Immature natural killer cell (primary cell): ENCODE measurements at regions not wholly inside any gene's neighbourhood (a gene's known extent, or its start where the extent isn't known, plus 50 kb on each side); places are given as distances from the start of the nearest gene placed in this dataset.

Source experiments
- DNase-seq, 3 donors: peaks; one replicate each; pipeline ENCODE4 v3.0.0; 2022; ENCODE audit warnings: mixed read lengths in 1 of 3
- H3K27ac Mint-ChIP-seq, 6 donors: one replicate each; pipeline ENCODE4 v1.8.0; 2020; ENCODE audit warnings: mixed read lengths in 6 of 6, mild to moderate bottlenecking in 5 of 6, inconsistent platforms in 4 of 6, moderate library complexity in 3 of 6
- H3K27me3 Mint-ChIP-seq, 3 donors: one replicate each; pipeline ENCODE4 v1.8.0; 2020 to 2021; ENCODE audit warnings: low read depth in 3 of 3, mild to moderate bottlenecking in 3 of 3, mixed read lengths in 3 of 3, moderate library complexity in 3 of 3, inconsistent platforms in 1 of 3
- H3K36me3 Mint-ChIP-seq, 3 donors: one replicate each; pipeline ENCODE4 v1.8.0; 2020; ENCODE audit warnings: mixed read lengths in 3 of 3, inconsistent platforms in 2 of 3, mild to moderate bottlenecking in 2 of 3
- H3K4me1 Mint-ChIP-seq, 2 donors: one replicate each; pipeline ENCODE4 v1.8.0; 2020; ENCODE audit warnings: inconsistent platforms in 2 of 2, mild to moderate bottlenecking in 2 of 2, mixed read lengths in 2 of 2, moderate library complexity in 1 of 2
- H3K4me3 Mint-ChIP-seq, 5 donors: one replicate each; pipeline ENCODE4 v1.8.0; 2020; ENCODE audit warnings: mild to moderate bottlenecking in 5 of 5, mixed read lengths in 5 of 5, inconsistent platforms in 3 of 5, moderate library complexity in 3 of 5
- H3K9me3 Mint-ChIP-seq, 6 donors: one replicate each; pipeline ENCODE4 v1.8.0; 2020; ENCODE audit warnings: mild to moderate bottlenecking in 6 of 6, mixed read lengths in 6 of 6, inconsistent platforms in 4 of 6, moderate library complexity in 3 of 6

DNA sequence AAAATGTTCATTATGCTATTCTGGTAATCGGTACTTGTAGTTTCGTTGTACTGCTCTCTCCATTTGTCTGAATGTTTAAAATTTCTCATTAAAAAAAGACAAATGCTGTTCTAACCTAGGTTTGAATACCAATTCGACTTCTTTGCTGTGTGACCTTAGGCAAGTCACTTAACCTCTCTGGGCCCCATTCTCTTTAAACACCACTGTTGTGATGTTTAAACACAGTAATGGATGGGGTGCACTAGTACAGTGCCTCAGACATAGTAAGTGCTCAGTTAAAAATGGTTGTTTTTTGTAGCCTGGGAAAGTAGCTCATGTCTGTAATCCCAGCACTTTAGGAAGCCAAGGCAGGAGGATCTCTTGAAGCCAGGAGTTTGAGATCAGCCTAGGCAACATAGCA, 138.5 kb downstream of the MRPL14 start:
- H3K36me3 Mint-ChIP-seq, result no peaks in the 10 kb centered on the region
- no peaks in the 10 kb centered on the region for H3K9me3 Mint-ChIP-seq
- no peak for DNase-seq
- H3K27ac Mint-ChIP-seq, result no peak overlapping the region
- no peak overlapping the region for H3K4me3 Mint-ChIP-seq
- peaks cover 2 to 8% of the 10 kb centered on the region in 2 donors for H3K4me1 Mint-ChIP-seq
- peaks cover 0 to 3% (median 2%) of the 10 kb centered on the region in 3 donors for H3K27me3 Mint-ChIP-seq

- Mint-ChIP-seq H3K4me1 (peaks cover 2 to 8% of the 10 kb centered on the region in 2 donors), H3K27me3 (peaks cover 0 to 5% (median 4%) of the 10 kb centered on the region in 3 donors), H3K27ac (no peak overlapping the region), H3K36me3 (no peaks in the 10 kb centered on the region), H3K4me3 (no peak overlapping the region), H3K9me3 (no peaks in the 10 kb centered on the region)
- DNase-seq, result no peak
Observed at GRCh38 chr6:43987838-43988439, 139.3 kb downstream of the MRPL14 start.

DNA sequence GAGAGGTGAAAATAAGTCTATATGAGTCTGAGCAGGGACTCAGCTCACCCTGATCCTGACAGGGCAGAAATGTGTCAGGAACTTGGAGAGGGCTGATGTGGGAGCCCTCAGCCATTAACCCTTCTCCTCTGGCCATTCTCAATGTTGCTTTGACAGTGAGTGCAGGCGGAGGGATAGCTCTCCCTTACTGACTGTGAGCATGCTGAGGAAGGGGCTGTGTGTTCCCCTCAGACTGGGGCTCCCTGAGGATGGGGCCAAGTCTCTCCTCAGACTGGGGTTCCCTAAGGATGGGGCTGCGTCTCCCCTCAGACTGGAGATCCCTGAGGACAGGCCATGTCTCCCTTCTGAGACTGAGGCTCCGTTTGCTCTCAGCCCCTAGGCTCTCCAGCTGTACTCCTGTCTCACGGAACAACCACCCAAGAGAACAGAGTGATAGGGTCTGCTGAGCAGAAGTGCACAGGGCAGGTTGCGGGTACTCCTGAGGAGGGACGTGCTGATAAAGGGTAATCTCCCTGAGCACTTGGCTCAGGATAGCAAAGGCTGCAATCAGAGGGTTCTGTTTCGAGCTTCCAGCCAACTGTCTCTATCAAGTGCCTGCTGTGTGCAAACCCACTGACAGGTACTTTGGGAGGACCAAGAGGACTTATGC, 141.0 kb downstream of the MRPL14 start:
- H3K27me3 Mint-ChIP-seq, result peaks cover 0 to 5% (median 4%) of the 10 kb centered on the region in 3 donors
- H3K4me1 Mint-ChIP-seq, result no peaks in the 10 kb centered on the region
- no peaks in the 10 kb centered on the region for H3K36me3 Mint-ChIP-seq
- no peak overlapping the region for H3K4me3 Mint-ChIP-seq
- no peaks in the 10 kb centered on the region for H3K9me3 Mint-ChIP-seq
- no peak overlapping the region for H3K27ac Mint-ChIP-seq
- DNase-seq, result no peak

DNA sequence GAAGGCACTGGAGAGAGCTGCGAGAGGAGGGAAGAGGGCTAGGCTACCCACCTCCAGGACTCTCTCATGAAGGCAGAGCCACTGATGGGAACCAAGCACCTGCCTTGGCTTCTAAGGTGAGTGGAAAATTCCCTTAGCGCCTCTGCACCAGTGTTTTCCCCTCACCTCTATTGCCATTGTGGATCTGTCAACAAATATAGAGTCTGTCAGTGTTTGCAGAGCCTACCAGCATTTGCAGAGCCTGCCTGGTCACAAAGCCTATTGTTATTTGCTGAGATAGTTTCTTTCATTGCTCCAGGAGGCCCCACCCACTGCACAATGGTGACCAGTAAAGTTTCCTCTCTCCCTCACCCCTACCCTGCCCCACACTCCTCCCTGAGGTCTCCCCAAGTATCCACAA, 141.9 kb downstream of the MRPL14 start:
- H3K27ac Mint-ChIP-seq, result no peak overlapping the region
- peaks cover 0 to 5% (median 4%) of the 10 kb centered on the region in 3 donors for H3K27me3 Mint-ChIP-seq
- no peaks in the 10 kb centered on the region for H3K9me3 Mint-ChIP-seq
- H3K36me3 Mint-ChIP-seq, result no peaks in the 10 kb centered on the region
- H3K4me1 Mint-ChIP-seq, result no peaks in the 10 kb centered on the region
- no peak overlapping the region for H3K4me3 Mint-ChIP-seq
- DNase-seq, result no peak

DNA sequence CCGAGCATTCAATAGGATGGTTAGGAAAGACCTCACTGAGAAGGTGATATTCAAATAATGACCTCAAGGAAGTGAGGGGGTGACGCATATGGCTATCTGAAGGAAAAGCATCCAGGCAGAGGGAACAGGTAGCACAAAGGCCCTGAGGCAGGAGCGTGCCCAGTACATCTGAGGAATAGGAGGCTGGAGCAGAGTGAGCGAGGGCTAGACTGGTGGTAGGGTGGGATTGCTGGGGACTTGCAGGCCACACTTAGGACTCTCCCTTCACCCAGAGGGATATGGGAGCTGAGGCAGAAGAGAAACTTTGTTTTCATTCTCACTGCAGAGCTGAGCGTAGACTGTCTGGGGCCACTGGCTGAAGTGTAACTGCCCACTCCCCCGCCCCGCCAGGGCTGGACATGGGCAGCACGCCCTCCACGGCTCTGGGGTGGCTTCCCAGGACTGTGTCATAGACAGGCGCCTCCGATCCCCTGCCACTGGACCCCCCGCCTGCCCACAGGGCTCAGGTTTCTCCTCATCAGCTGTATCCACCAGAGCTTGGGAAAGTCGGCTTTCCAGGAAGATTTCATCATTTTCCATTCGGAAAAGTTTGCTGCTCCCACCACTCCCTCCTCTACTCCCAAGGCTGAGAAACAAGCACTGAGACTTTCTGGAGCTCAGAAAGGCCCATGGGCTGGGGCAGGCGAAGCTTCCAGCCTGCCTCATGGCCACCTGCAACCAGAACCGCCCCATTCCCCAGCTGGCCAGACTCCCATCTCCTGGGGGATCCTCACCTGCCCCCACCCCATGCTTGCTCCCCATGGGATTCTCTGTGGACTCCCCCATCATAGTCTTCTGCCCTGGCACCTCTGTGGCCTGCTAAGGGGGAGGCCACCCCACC, 142.6 kb downstream of the MRPL14 start:
- no peak overlapping the region for H3K4me3 Mint-ChIP-seq
- H3K9me3 Mint-ChIP-seq, result no peaks in the 10 kb centered on the region
- DNase-seq, result no peak
- peaks cover 0 to 5% (median 4%) of the 10 kb centered on the region in 3 donors for H3K27me3 Mint-ChIP-seq
- no peaks in the 10 kb centered on the region for H3K36me3 Mint-ChIP-seq
- H3K27ac Mint-ChIP-seq, result no peak overlapping the region
- no peaks in the 10 kb centered on the region for H3K4me1 Mint-ChIP-seq

- Mint-ChIP-seq H3K4me1 (no peaks in the 10 kb centered on the region), H3K27ac (no peak overlapping the region), H3K36me3 (no peaks in the 10 kb centered on the region), H3K27me3 (peaks cover 0 to 6% (median 3%) of the 10 kb centered on the region in 3 donors), H3K4me3 (no peak overlapping the region), H3K9me3 (no peaks in the 10 kb centered on the region)
- DNase-seq, result no peak
Observed at GRCh38 chr6:43983632-43984031, 143.6 kb downstream of the MRPL14 start.

GRCh38 chr6:43983191-43983590, 144.1 kb downstream of the MRPL14 start:
- Mint-ChIP-seq H3K36me3 (no peaks in the 10 kb centered on the region), H3K4me1 (peaks cover 3 to 4% of the 10 kb centered on the region in 2 donors), H3K27ac (no peak overlapping the region), H3K4me3 (no peak overlapping the region), H3K9me3 (no peaks in the 10 kb centered on the region), H3K27me3 (peaks cover 0 to 8% (median 7%) of the 10 kb centered on the region in 3 donors)
- DNase-seq, result no peak

GRCh38 chr6:43982084-43982625, 145.1 kb downstream of the MRPL14 start:
- Mint-ChIP-seq H3K27me3 (peaks cover 2 to 9% (median 7%) of the 10 kb centered on the region in 3 donors), H3K27ac (no peak overlapping the region), H3K4me3 (no peak overlapping the region), H3K36me3 (no peaks in the 10 kb centered on the region), H3K9me3 (no peaks in the 10 kb centered on the region), H3K4me1 (peaks cover 11 to 15% of the 10 kb centered on the region in 2 donors)
- DNase-seq, result no peak

DNA sequence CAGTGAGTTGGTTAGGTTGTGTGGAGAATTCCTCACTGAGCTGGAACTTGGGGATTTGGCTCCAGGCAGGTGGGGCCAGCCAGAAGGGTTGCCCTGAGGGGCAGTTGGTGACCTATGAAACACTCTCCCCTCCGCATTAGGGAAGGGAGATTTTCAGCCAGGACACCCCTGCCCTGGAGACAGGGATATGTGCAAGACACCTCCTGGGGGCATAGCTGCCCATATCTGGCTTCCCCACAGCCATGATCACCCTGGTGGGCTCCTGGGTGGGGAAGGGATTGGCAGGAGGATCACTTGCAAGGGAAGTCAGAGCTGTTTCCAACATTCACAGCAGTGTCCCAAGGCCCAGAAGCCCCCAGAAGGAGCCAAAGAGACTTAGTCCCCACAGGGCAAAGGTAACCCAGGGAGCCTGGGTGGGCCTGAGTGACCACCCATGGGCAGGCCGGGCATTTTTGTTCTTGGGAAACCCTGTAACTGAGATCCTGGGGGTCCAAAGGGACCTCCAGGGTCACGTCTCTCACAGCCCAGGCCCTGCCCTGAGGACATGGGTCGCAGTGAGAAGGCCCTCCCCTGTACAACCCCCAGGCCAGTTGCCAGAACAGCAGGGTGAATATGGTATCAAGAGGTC, 145.8 kb downstream of the MRPL14 start:
- no peak overlapping the region for H3K27ac Mint-ChIP-seq
- H3K4me1 Mint-ChIP-seq, result peaks cover 13 to 16% of the 10 kb centered on the region in 2 donors
- no peak for DNase-seq
- H3K9me3 Mint-ChIP-seq, result no peaks in the 10 kb centered on the region
- H3K27me3 Mint-ChIP-seq, result peaks cover 4 to 10% (median 9%) of the 10 kb centered on the region in 3 donors
- H3K36me3 Mint-ChIP-seq, result no peaks in the 10 kb centered on the region
- no peak overlapping the region for H3K4me3 Mint-ChIP-seq

- Mint-ChIP-seq H3K27me3 (peaks cover 8 to 11% (median 8%) of the 10 kb centered on the region in 3 donors), H3K9me3 (no peaks in the 10 kb centered on the region), H3K4me3 (no peak overlapping the region), H3K27ac (no peak overlapping the region), H3K36me3 (no peaks in the 10 kb centered on the region), H3K4me1 (peaks cover 13 to 16% of the 10 kb centered on the region in 2 donors)
- no peak for DNase-seq
Observed at GRCh38 chr6:43980004-43980795, 147.1 kb downstream of the MRPL14 start.

DNA sequence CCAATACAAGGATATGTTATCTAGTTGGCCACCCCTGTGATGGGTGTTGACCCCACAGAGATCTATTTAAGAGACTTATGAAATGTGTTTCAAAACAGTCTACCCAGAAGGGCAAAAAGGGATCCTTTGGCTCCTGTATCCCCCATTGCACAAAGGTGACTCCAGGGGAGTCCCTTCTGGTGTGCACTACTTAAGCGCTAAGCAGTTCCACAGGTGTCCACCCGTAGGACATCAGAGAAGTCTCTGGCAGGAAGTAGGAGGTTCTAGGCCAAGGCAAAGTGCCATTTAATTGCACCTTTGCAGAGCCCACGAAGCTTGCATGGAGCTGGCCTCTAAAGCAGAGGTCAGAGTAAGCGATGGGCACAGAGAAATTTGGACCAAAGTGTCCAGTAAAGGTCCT, 147.7 kb downstream of the MRPL14 start:
- Mint-ChIP-seq H3K36me3 (no peaks in the 10 kb centered on the region), H3K4me1 (peaks cover 13 to 16% of the 10 kb centered on the region in 2 donors), H3K27me3 (peaks cover 8 to 11% (median 8%) of the 10 kb centered on the region in 3 donors), H3K4me3 (no peak overlapping the region), H3K27ac (no peak overlapping the region), H3K9me3 (no peaks in the 10 kb centered on the region)
- no peak for DNase-seq

- no peaks in the 10 kb centered on the region for H3K9me3 Mint-ChIP-seq
- no peak overlapping the region for H3K4me3 Mint-ChIP-seq
- H3K27me3 Mint-ChIP-seq, result peaks cover 8 to 11% (median 10%) of the 10 kb centered on the region in 3 donors
- peak overlapping the region in 1 of 6 donors; percentile 12 for H3K27ac Mint-ChIP-seq
- DNase-seq, result no peak
- H3K36me3 Mint-ChIP-seq, result no peaks in the 10 kb centered on the region
- peaks cover 13 to 16% of the 10 kb centered on the region in 2 donors for H3K4me1 Mint-ChIP-seq
Observed at GRCh38 chr6:43978473-43979346, 148.5 kb downstream of the MRPL14 start.
